Upper lobe of left lung (tissue), 4 donors: ENCODE measurements at regions not wholly inside any gene's neighbourhood (a gene's known extent, or its start where the extent isn't known, plus 50 kb on each side); places are given as distances from the start of the nearest gene placed in this dataset.

Experiments
- EP300 ChIP-seq, 4 donors: sonication (generic); formaldehyde crosslinking; IDR thresholded peaks; one replicate each; pipeline ENCODE4 v1.5.1; 2017; ENCODE audit warnings: antibody characterized with exemption in 4 of 4, control low read depth in 2 of 4
- POLR2A ChIP-seq, 4 donors: fragments of 450-650 bp; IDR thresholded peaks; one replicate each; pipeline ENCODE4 v1.5.1; 2016 to 2017; ENCODE audit warnings: antibody characterized with exemption in 4 of 4, mild to moderate bottlenecking in 2 of 4
- POLR2AphosphoS5 ChIP-seq, 2 donors: sonication (generic); formaldehyde crosslinking; IDR thresholded peaks; one replicate each; pipeline ENCODE4 v1.5.1; 2017; ENCODE audit warnings: antibody characterized with exemption in 2 of 2
- TF ChIP-seq, protein P1 (sequence below), 6 experiments: fragments of 450-650 bp in 4 of 6; fragments of 200-600 bp in 2 of 6; sonication (generic) in 2 of 6; IDR thresholded peaks; one replicate each; pipeline ENCODE4 v1.5.1; 2016 to 2019; ENCODE audit warnings: antibody characterized with exemption in 6 of 6

DNA sequence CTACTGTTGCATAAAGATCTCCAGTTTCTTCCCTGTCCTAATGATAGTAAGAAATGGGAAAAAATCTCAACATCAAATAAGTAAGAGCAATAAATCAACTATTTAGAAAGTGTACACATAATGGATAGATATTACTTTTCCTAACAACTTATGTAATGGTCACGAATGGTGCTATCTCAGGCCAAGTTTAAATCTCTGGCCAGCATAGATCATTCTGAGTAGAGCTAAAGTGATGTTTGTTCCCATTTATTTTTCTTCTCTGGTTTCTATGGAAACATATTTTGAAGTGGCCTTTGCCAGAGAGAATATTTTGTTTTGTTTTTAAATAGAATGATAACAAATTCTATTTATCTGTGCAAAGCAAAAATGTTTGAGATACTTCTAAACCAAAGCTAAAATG, 249.7 kb upstream of the TTC14 start:
- TF ChIP-seq POLR2AphosphoS5 (IDR thresholded peaks at IDR 0.05) (no peak), EP300 (IDR thresholded peaks at IDR 0.05) (no peak), POLR2A (IDR thresholded peaks at IDR 0.05) (no peak)
- TF ChIP-seq, protein P1, sequence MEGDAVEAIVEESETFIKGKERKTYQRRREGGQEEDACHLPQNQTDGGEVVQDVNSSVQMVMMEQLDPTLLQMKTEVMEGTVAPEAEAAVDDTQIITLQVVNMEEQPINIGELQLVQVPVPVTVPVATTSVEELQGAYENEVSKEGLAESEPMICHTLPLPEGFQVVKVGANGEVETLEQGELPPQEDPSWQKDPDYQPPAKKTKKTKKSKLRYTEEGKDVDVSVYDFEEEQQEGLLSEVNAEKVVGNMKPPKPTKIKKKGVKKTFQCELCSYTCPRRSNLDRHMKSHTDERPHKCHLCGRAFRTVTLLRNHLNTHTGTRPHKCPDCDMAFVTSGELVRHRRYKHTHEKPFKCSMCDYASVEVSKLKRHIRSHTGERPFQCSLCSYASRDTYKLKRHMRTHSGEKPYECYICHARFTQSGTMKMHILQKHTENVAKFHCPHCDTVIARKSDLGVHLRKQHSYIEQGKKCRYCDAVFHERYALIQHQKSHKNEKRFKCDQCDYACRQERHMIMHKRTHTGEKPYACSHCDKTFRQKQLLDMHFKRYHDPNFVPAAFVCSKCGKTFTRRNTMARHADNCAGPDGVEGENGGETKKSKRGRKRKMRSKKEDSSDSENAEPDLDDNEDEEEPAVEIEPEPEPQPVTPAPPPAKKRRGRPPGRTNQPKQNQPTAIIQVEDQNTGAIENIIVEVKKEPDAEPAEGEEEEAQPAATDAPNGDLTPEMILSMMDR (IDR thresholded peaks at IDR 0.05) = no peak
